CD14-positive monocyte (primary cell): ENCODE measurements at regions not wholly inside any gene's neighbourhood (a gene's known extent, or its start where the extent isn't known, plus 50 kb on each side); places are given as distances from the start of the nearest gene placed in this dataset.

ENCODE experiments used
- DNase-seq, 3 donors: peaks; one replicate each; pipeline ENCODE4 v3.0.0-alpha.2; 2011 to 2022
- H2AFZ ChIP-seq: 2 replicates; pipeline ENCODE4 v1.6.0; 2012; ENCODE audit warnings: mild to moderate bottlenecking, low read depth, low read length, inconsistent platforms; ENCODE audit not compliant: insufficient read depth, poor library complexity, severe bottlenecking
- H3K27ac ChIP-seq, 2 donors: 1 replicate in 1 of 2; 2 replicates in 1 of 2; pipeline ENCODE4 v1.5.1; 2012 to 2013; ENCODE audit warnings: low read length in 2 of 2, control low read depth in 1 of 2, inconsistent platforms in 1 of 2, low read depth in 1 of 2, mild to moderate bottlenecking in 1 of 2
- H3K27me3 ChIP-seq, 2 donors: one replicate each; pipeline versions ENCODE4 v1.6.0 to v1.6.1; 2011 to 2013; ENCODE audit warnings: low read length in 2 of 2; ENCODE audit not compliant: control insufficient read depth in 2 of 2, insufficient read depth in 2 of 2
- H3K36me3 ChIP-seq, 2 donors: replicated peaks in 1 of 2; 1 replicate in 1 of 2; 2 replicates in 1 of 2; pipeline versions ENCODE4 v1.5.1 to v1.6.1; 2012 to 2013; ENCODE audit warnings: low read length in 2 of 2, control low read depth in 1 of 2, inconsistent platforms in 1 of 2, mild to moderate bottlenecking in 1 of 2; ENCODE audit not compliant: insufficient read depth in 2 of 2, control insufficient read depth in 1 of 2
- H3K4me1 ChIP-seq, 2 donors: 1 replicate in 1 of 2; 2 replicates in 1 of 2; pipeline versions ENCODE4 v1.5.1 to v1.6.1; 2012 to 2013; ENCODE audit warnings: low read length in 2 of 2, control low read depth in 1 of 2, inconsistent platforms in 1 of 2, mild to moderate bottlenecking in 1 of 2, moderate library complexity in 1 of 2; ENCODE audit not compliant: insufficient read depth in 2 of 2, control insufficient read depth in 1 of 2
- H3K4me2 ChIP-seq: replicated peaks from 2 replicates; pipeline ENCODE3; 2012; ENCODE audit warnings: low read length, moderate library complexity, mild to moderate bottlenecking; ENCODE audit not compliant: poor library complexity, severe bottlenecking; ENCODE audit errors: extremely low read depth
- H3K4me3 ChIP-seq, 3 experiments: fragments of 200-600 bp in 1 of 3; sonication (generic) in 1 of 3; replicated peaks in 1 of 3; 1 replicate in 2 of 3; 2 replicates in 1 of 3; pipeline ENCODE4 v1.5.1; 2011 to 2013; ENCODE audit warnings: low read length in 3 of 3, mild to moderate bottlenecking in 3 of 3, control low read depth in 2 of 3, low read depth in 2 of 3, inconsistent platforms in 1 of 3, moderate library complexity in 1 of 3
- H3K79me2 ChIP-seq: 2 replicates; pipeline ENCODE4 v1.6.0; 2012; ENCODE audit warnings: mild to moderate bottlenecking, control low read depth, inconsistent platforms, low read length, moderate library complexity; ENCODE audit not compliant: insufficient read depth
- H3K9ac ChIP-seq: 2 replicates; pipeline ENCODE4 v1.6.0; 2017; ENCODE audit warnings: low read length, mild to moderate bottlenecking; ENCODE audit not compliant: insufficient read depth, poor library complexity, severe bottlenecking
- H3K9me3 ChIP-seq, 2 donors: replicated peaks in 1 of 2; 1 replicate in 1 of 2; 2 replicates in 1 of 2; pipeline versions ENCODE4 v1.5.1 to v1.6.1; 2012 to 2013; ENCODE audit warnings: low read length in 2 of 2, control low read depth in 1 of 2; ENCODE audit not compliant: control insufficient read depth in 1 of 2, insufficient read depth in 1 of 2
- H4K20me1 ChIP-seq: 2 replicates; pipeline ENCODE4 v1.6.0; 2012; ENCODE audit warnings: mild to moderate bottlenecking, low read length, control low read depth, moderate library complexity; ENCODE audit not compliant: insufficient read depth
- H3K27ac Mint-ChIP-seq, 7 donors: one replicate each; pipeline ENCODE4 v1.8.0; 2020; ENCODE audit warnings: mild to moderate bottlenecking in 7 of 7, mixed read lengths in 7 of 7, moderate library complexity in 6 of 7, inconsistent platforms in 2 of 7
- H3K27me3 Mint-ChIP-seq, 3 donors: one replicate each; pipeline ENCODE4 v1.8.0; 2021 to 2022; ENCODE audit warnings: low read depth in 3 of 3, mild to moderate bottlenecking in 3 of 3, mixed read lengths in 3 of 3, moderate library complexity in 3 of 3, inconsistent platforms in 1 of 3
- H3K36me3 Mint-ChIP-seq, 2 donors: one replicate each; pipeline ENCODE4 v1.8.0; 2020; ENCODE audit warnings: mixed read lengths in 2 of 2, inconsistent platforms in 1 of 2, mild to moderate bottlenecking in 1 of 2
- H3K4me1 Mint-ChIP-seq: one replicate; pipeline ENCODE4 v1.8.0; 2020; ENCODE audit warnings: mild to moderate bottlenecking, mixed read lengths
- H3K4me3 Mint-ChIP-seq, 2 donors: one replicate each; pipeline ENCODE4 v1.8.0; 2020; ENCODE audit warnings: mild to moderate bottlenecking in 2 of 2, mixed read lengths in 2 of 2, moderate library complexity in 1 of 2
- H3K9me3 Mint-ChIP-seq, 7 donors: one replicate each; pipeline ENCODE4 v1.8.0; 2020 to 2022; ENCODE audit warnings: mixed read lengths in 7 of 7, mild to moderate bottlenecking in 6 of 7, moderate library complexity in 6 of 7, inconsistent platforms in 2 of 7
- CTCF ChIP-seq: fragments of 200-600 bp; IDR thresholded peaks from one replicate; pipeline ENCODE4 v1.8.0; 2022; ENCODE audit warnings: antibody characterized with exemption, mild to moderate bottlenecking
- WGBS: methylation state at CpG from one replicate; pipeline ENCODE4 v1.1.5; 2013; ENCODE audit warnings: missing lambda C conversion rate; ENCODE audit not compliant: insufficient coverage; 5-methylcytosine and 5-hydroxymethylcytosine counted together
- intact Hi-C, 2 donors: fragments of 100-400 bp; cut with micrococcal nuclease; formaldehyde crosslinking; loops; one replicate each; pipeline versions ENCODE4 v1.15.0 to v1.15.1; 2023

GRCh38 chr11:128345316-128345715 is 242.0 kb downstream of the ETS1 start:
- no peak overlapping the region for H3K4me3 Mint-ChIP-seq
- no peak overlapping the region for H3K27ac Mint-ChIP-seq
- Histone ChIP-seq H3K4me3 (no peak overlapping the region), H3K36me3 (no peaks in the 10 kb centered on the region), H3K9ac (no peak overlapping the region), H3K27me3 (no peaks in the 10 kb centered on the region), H3K9me3 (no peaks in the 10 kb centered on the region), H3K79me2 (no peaks in the 10 kb centered on the region), H4K20me1 (no peaks in the 10 kb centered on the region), H2AFZ (no peak overlapping the region), H3K4me2 (no peak overlapping the region), H3K4me1 (no peaks in the 10 kb centered on the region), H3K27ac (no peak overlapping the region)
- no peaks in the 10 kb centered on the region for H3K9me3 Mint-ChIP-seq
- peaks cover 10% of the 10 kb centered on the region for H3K4me1 Mint-ChIP-seq
- no peak for DNase-seq
- TF ChIP-seq CTCF: no peak
- peaks cover 0 to 1% (median 1%) of the 10 kb centered on the region in 3 donors for H3K27me3 Mint-ChIP-seq
- intact Hi-C loops: no loop called here
- H3K36me3 Mint-ChIP-seq: no peaks in the 10 kb centered on the region
- no CpG with 5 or more reads among the region's 3 CpGs for WGBS

GRCh38 chr11:128343870-128344269 is 243.5 kb downstream of the ETS1 start:
- Histone ChIP-seq H3K27me3 (no peaks in the 10 kb centered on the region), H3K79me2 (no peaks in the 10 kb centered on the region), H4K20me1 (no peaks in the 10 kb centered on the region), H3K4me3 (no peak overlapping the region), H3K27ac (no peak overlapping the region), H2AFZ (no peak overlapping the region), H3K9ac (no peak overlapping the region), H3K4me1 (no peaks in the 10 kb centered on the region), H3K4me2 (no peak overlapping the region), H3K36me3 (no peaks in the 10 kb centered on the region), H3K9me3 (no peaks in the 10 kb centered on the region)
- no peak for DNase-seq
- Mint-ChIP-seq H3K27me3 (no peaks in the 10 kb centered on the region), H3K27ac (no peak overlapping the region), H3K4me3 (no peak overlapping the region), H3K36me3 (no peaks in the 10 kb centered on the region), H3K9me3 (no peaks in the 10 kb centered on the region), H3K4me1 (peaks cover 10% of the 10 kb centered on the region)
- intact Hi-C loops: no loop called here
- 70% methylated on average over 3 of the region's 4 CpGs for WGBS
- no peak for TF ChIP-seq CTCF
